Body of pancreas (tissue), 4 donors: ENCODE measurements at regions not wholly inside any gene's neighbourhood (a gene's known extent, or its start where the extent isn't known, plus 50 kb on each side); places are given as distances from the start of the nearest gene placed in this dataset.

Experiments used
- CTCF ChIP-seq, 7 experiments: fragments of 450-650 bp in 4 of 7; fragments of 200-600 bp in 3 of 7; sonication (generic) in 3 of 7; IDR thresholded peaks; one replicate each; pipeline ENCODE4 v1.5.1; 2016 to 2019; ENCODE audit warnings: antibody characterized with exemption in 7 of 7
- POLR2A ChIP-seq, 3 donors: fragments of 450-650 bp; IDR thresholded peaks; one replicate each; pipeline ENCODE4 v1.6.1; 2016; ENCODE audit warnings: antibody characterized with exemption in 3 of 3, mild to moderate bottlenecking in 2 of 3

GRCh38 chr21:20163167-20163566 is 835.0 kb upstream of the NCAM2 start:
- TF ChIP-seq CTCF (IDR thresholded peaks at IDR 0.05) (no peak), POLR2A (IDR thresholded peaks at IDR 0.05) (no peak)
